ENCODE measurements at regions not wholly inside any gene's neighbourhood (a gene's known extent, or its start where the extent isn't known, plus 50 kb on each side); places are given as distances from the start of the nearest gene placed in this dataset.

- Histone ChIP-seq H3K36me3 (ENCODE audit: control insufficient read depth, low read length) (no peaks in the 10 kb centered on the region), H4K20me1 (ENCODE audit: control insufficient read depth, insufficient read depth, low read depth, low read length) (no peaks in the 10 kb centered on the region), H3F3A (ENCODE audit: control insufficient read depth, insufficient read depth) (no peaks in the 10 kb centered on the region), H3K9me3 (ENCODE audit: control insufficient read depth, insufficient read depth, low read length) (no peaks in the 10 kb centered on the region), H3K79me2 (ENCODE audit: control insufficient read depth, low read length) (no peaks in the 10 kb centered on the region), H3K4me3 (ENCODE audit: low read length) (no peak overlapping the region), H3K4me1 (ENCODE audit: control insufficient read depth, low read length) (no peaks in the 10 kb centered on the region), H3K4me2 (ENCODE audit: low read length) (no peak overlapping the region), H3K27me3 (ENCODE audit: control insufficient read depth, low read length) (no peaks in the 10 kb centered on the region), H3K9me2 (replicated peaks; ENCODE audit: control insufficient read depth, low read length) (no peaks in the 10 kb centered on the region), H3K27ac (ENCODE audit: low read depth, low read length) (no peak overlapping the region)
- TF ChIP-seq EZH2phosphoT487 (IDR thresholded peaks at IDR 0.05; ENCODE audit: borderline replicate concordance, low read length) = no peak
- no peak for TF ChIP-seq CTCF (IDR thresholded peaks at IDR 0.05; ENCODE audit: low read depth, low read length, poor library complexity, severe bottlenecking)
Measured at GRCh38 chr2:220228310-220229006, 601.0 kb downstream of the SLC4A3 start.

DNA sequence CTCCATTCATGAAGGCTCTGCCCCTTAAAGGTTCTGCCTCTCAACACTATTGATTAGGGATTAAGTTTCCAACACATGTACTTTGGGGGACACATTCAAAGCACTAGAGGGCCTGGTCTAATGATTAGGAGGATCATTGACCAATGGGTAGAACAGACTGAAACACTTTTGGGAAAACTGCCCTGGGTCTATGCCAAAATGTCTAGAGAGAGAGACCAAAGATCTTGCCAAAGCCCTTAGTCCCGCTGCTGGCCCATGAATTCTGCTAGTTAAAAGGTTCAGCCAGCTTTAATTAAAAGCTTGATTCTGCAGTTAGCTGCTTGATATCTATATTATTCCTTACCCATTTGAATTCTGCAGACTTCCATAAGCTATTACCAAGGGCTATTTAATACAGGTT is 613.2 kb downstream of the SLC4A3 start:
- Histone ChIP-seq H3K4me2 (ENCODE audit: low read length) (no peak overlapping the region), H3K9me3 (ENCODE audit: control insufficient read depth, insufficient read depth, low read length) (no peaks in the 10 kb centered on the region), H3K36me3 (ENCODE audit: control insufficient read depth, low read length) (no peaks in the 10 kb centered on the region), H3K4me1 (ENCODE audit: control insufficient read depth, low read length) (no peaks in the 10 kb centered on the region), H3K27me3 (ENCODE audit: control insufficient read depth, low read length) (no peaks in the 10 kb centered on the region), H3K9me2 (replicated peaks; ENCODE audit: control insufficient read depth, low read length) (no peaks in the 10 kb centered on the region), H3K27ac (ENCODE audit: low read depth, low read length) (no peak overlapping the region), H4K20me1 (ENCODE audit: control insufficient read depth, insufficient read depth, low read depth, low read length) (no peaks in the 10 kb centered on the region), H3F3A (ENCODE audit: control insufficient read depth, insufficient read depth) (no peaks in the 10 kb centered on the region), H3K79me2 (ENCODE audit: control insufficient read depth, low read length) (no peaks in the 10 kb centered on the region), H3K4me3 (ENCODE audit: low read length) (no peak overlapping the region)
- TF ChIP-seq CTCF (IDR thresholded peaks at IDR 0.05; ENCODE audit: low read depth, low read length, poor library complexity, severe bottlenecking) (no peak), EZH2phosphoT487 (IDR thresholded peaks at IDR 0.05; ENCODE audit: borderline replicate concordance, low read length) (no peak)

DNA sequence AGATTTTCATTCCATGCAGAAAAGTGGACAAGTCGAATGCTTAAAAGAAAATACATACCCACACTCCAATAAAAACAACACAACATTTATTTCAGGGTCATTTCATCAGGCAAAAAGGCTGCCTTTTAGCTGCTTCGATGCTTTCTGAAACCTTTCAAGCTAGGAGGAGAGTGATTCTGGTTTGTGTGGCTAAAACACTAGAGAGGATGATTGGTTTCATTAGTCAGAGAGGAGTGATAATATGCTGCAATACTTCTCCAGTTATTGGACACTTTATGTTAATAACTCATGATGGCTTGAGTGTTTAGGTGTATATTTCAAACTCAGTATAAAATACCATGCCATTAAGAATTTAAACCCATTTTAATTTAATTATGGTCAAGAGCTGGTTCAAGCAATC is 614.0 kb downstream of the SLC4A3 start:
- Histone ChIP-seq H3K27ac (ENCODE audit: low read depth, low read length) (no peak overlapping the region), H4K20me1 (ENCODE audit: control insufficient read depth, insufficient read depth, low read depth, low read length) (no peaks in the 10 kb centered on the region), H3K4me3 (ENCODE audit: low read length) (no peak overlapping the region), H3K79me2 (ENCODE audit: control insufficient read depth, low read length) (no peaks in the 10 kb centered on the region), H3K4me2 (ENCODE audit: low read length) (no peak overlapping the region), H3F3A (ENCODE audit: control insufficient read depth, insufficient read depth) (no peaks in the 10 kb centered on the region), H3K36me3 (ENCODE audit: control insufficient read depth, low read length) (no peaks in the 10 kb centered on the region), H3K27me3 (ENCODE audit: control insufficient read depth, low read length) (no peaks in the 10 kb centered on the region), H3K9me3 (ENCODE audit: control insufficient read depth, insufficient read depth, low read length) (no peaks in the 10 kb centered on the region), H3K4me1 (ENCODE audit: control insufficient read depth, low read length) (no peaks in the 10 kb centered on the region), H3K9me2 (replicated peaks; ENCODE audit: control insufficient read depth, low read length) (no peaks in the 10 kb centered on the region)
- TF ChIP-seq CTCF (IDR thresholded peaks at IDR 0.05; ENCODE audit: low read depth, low read length, poor library complexity, severe bottlenecking) = no peak
- TF ChIP-seq EZH2phosphoT487 (IDR thresholded peaks at IDR 0.05; ENCODE audit: borderline replicate concordance, low read length) = no peak
